HepG2 (cell line): ENCODE measurements at regions not wholly inside any gene's neighbourhood (a gene's known extent, or its start where the extent isn't known, plus 50 kb on each side); places are given as distances from the start of the nearest gene placed in this dataset.

Source experiments
- ATAC-seq: fragments of 200-7000 bp; cut with Tn5 transposase; 3 replicates; pipeline ENCODE4 v1.9.1; 2020; ENCODE audit warnings: mild to moderate bottlenecking, moderate library complexity
- BruUV-seq: library from RNA; stranded (reverse); fragments of 400-500 nt; replicated peaks from 2 replicates; lab custom pipeline; 2021; lab: Mats Ljungman, UMichigan
- CTCF ChIA-PET: fragments of 300-600 bp; formaldehyde crosslinking; extraction: SDS; loops from one replicate; lab custom pipeline; 2021; ENCODE audit warnings: low total read pairs, inconsistent platforms, low intra/inter-chr PET ratio; lab: Yijun Ruan, JAX
- POLR2A ChIA-PET: fragments of 350-600 bp; sonication (Branson Sonifier 250); formaldehyde crosslinking; loops from one replicate; lab custom pipeline; 2020; ENCODE audit warnings: antibody characterized with exemption, inconsistent platforms; lab: Yijun Ruan, JAX
- DNase-seq: peaks from one replicate; pipeline ENCODE4 v3.0.0-alpha.2; 2015; ENCODE audit warnings: low spot score
- FAIRE-seq: peaks from 3 replicates; lab custom pipeline; 2011; peaks lifted over from hg19 to GRCh38; lab: Jason Lieb, UNC
- H2AFZ ChIP-seq: one replicate; pipeline ENCODE4 v1.6.1; 2011; ENCODE audit warnings: low read length, inconsistent platforms
- H3K27ac ChIP-seq: fragments of 300-600 bp; 3 replicates; pipeline ENCODE4 v1.8.0; 2011; ENCODE audit warnings: mixed run types, mild to moderate bottlenecking, mixed read lengths, low read length, inconsistent platforms; ENCODE audit not compliant: insufficient read depth; ENCODE audit errors: extremely low read length
- H3K27me3 ChIP-seq, 2 experiments: fragments of 200-600 bp in 1 of 2; 2 replicates in 1 of 2; 3 replicates in 1 of 2; pipeline versions ENCODE4 v1.6.0 to v1.8.0; 2011; ENCODE audit warnings: low read length in 2 of 2, mild to moderate bottlenecking in 2 of 2, moderate library complexity in 2 of 2, inconsistent platforms in 1 of 2; ENCODE audit not compliant: insufficient read depth in 2 of 2, control insufficient read depth in 1 of 2
- H3K36me3 ChIP-seq, 2 experiments: fragments of 200-600 bp in 1 of 2; replicated peaks in 1 of 2; 2 replicates in 1 of 2; 3 replicates in 1 of 2; pipeline versions ENCODE4 v1.5.1 to v1.8.0; 2011; ENCODE audit warnings: low read length in 2 of 2, inconsistent platforms in 1 of 2; ENCODE audit not compliant: insufficient read depth in 2 of 2, control insufficient read depth in 1 of 2
- H3K4me1 ChIP-seq: 2 replicates; pipeline ENCODE4 v1.5.1; 2012; ENCODE audit warnings: low read length, inconsistent platforms; ENCODE audit not compliant: insufficient read depth
- H3K4me2 ChIP-seq: 2 replicates; pipeline ENCODE4 v1.6.0; 2011; ENCODE audit warnings: low read depth, low read length, inconsistent platforms
- H3K4me3 ChIP-seq, 3 experiments: fragments of 200-600 bp in 1 of 3; sonication (generic), shearing (Covaris generic) in 1 of 3; replicated peaks in 1 of 3; 2 replicates each; pipeline ENCODE4 v1.5.1; 2011 to 2016; ENCODE audit warnings: low read length in 3 of 3, inconsistent platforms in 2 of 3, low read depth in 2 of 3, mild to moderate bottlenecking in 2 of 3, control low read depth in 1 of 3, mixed read lengths in 1 of 3; ENCODE audit not compliant: insufficient read depth in 1 of 3
- H3K79me2 ChIP-seq: one replicate; pipeline ENCODE4 v1.6.1; 2011; ENCODE audit warnings: low read length, inconsistent platforms; ENCODE audit not compliant: insufficient read depth
- H3K9ac ChIP-seq: 2 replicates; pipeline ENCODE4 v1.6.0; 2011; ENCODE audit warnings: mild to moderate bottlenecking, low read depth, low read length, inconsistent platforms; ENCODE audit not compliant: insufficient read depth
- H3K9me3 ChIP-seq: 2 replicates; pipeline ENCODE4 v1.5.1; 2012; ENCODE audit warnings: mild to moderate bottlenecking, low read length
- H4K20me1 ChIP-seq: 2 replicates; pipeline ENCODE4 v1.6.0; 2011; ENCODE audit warnings: inconsistent platforms, mild to moderate bottlenecking, low read length, moderate library complexity; ENCODE audit not compliant: insufficient read depth
- ATF7 ChIP-seq, 2 experiments: fragments of 450-650 bp in 1 of 2; sonication (generic) in 1 of 2; formaldehyde crosslinking in 1 of 2; IDR thresholded peaks; 2 replicates each; pipeline versions ENCODE4 v1.4.0 to v1.6.1; 2016 to 2020; ENCODE audit warnings: antibody characterized with exemption in 1 of 2, mild to moderate bottlenecking in 1 of 2, missing genetic modification reagents in 1 of 2
- HMG20A ChIP-seq: IDR thresholded peaks from 2 replicates; pipeline ENCODE4 v1.6.1; 2016; ENCODE audit warnings: borderline replicate concordance
- IKZF1 ChIP-seq: fragments of 450-650 bp; IDR thresholded peaks from 2 replicates; pipeline ENCODE4 v1.7.1; 2016
- KLF9 ChIP-seq: IDR thresholded peaks from 2 replicates; pipeline ENCODE4 v1.6.1; 2016; ENCODE audit warnings: low read depth
- NFE2 ChIP-seq: sonication (generic); formaldehyde crosslinking; IDR thresholded peaks from 2 replicates; pipeline ENCODE4 v1.4.0; 2020; ENCODE audit warnings: missing genetic modification reagents
- NFRKB ChIP-seq: fragments of 450-650 bp; IDR thresholded peaks from 2 replicates; pipeline ENCODE4 v1.6.1; 2017
- PHB2 ChIP-seq: fragments of 450-650 bp; IDR thresholded peaks from 2 replicates; pipeline ENCODE4 v1.6.1; 2018; ENCODE audit not compliant: partially characterized antibody
- RXRA ChIP-seq: sonication (generic); formaldehyde crosslinking; IDR thresholded peaks from 2 replicates; pipeline ENCODE4 v1.5.1; 2020; ENCODE audit warnings: missing genetic modification reagents
- SP140L ChIP-seq: sonication (generic); formaldehyde crosslinking; IDR thresholded peaks from 2 replicates; pipeline ENCODE4 v1.4.0; 2020; ENCODE audit warnings: missing genetic modification reagents, borderline replicate concordance
- SPEN ChIP-seq: sonication (generic); formaldehyde crosslinking; IDR thresholded peaks from 2 replicates; pipeline ENCODE4 v1.5.1; 2020; ENCODE audit warnings: low read depth, mild to moderate bottlenecking, missing genetic modification reagents
- ZNF589 ChIP-seq: sonication (generic); formaldehyde crosslinking; conservative IDR thresholded peaks from 2 replicates; pipeline ENCODE4 v1.8.0; 2022; ENCODE audit warnings: mild to moderate bottlenecking, moderate library complexity, missing genetic modification reagents
- ZNF598 ChIP-seq: sonication (generic); formaldehyde crosslinking; IDR thresholded peaks from 2 replicates; pipeline ENCODE4 v1.5.1; 2020; ENCODE audit warnings: mild to moderate bottlenecking, missing genetic modification reagents, borderline replicate concordance
- ZNF75D ChIP-seq: sonication (generic); formaldehyde crosslinking; IDR thresholded peaks from 2 replicates; pipeline ENCODE4 v1.8.1; 2023; ENCODE audit warnings: missing genetic modification reagents, mild to moderate bottlenecking, borderline replicate concordance
- WGBS: methylation state at CpG from one replicate; pipeline ENCODE4 v1.1.6; 2017; ENCODE audit warnings: low lambda C conversion rate; 5-methylcytosine and 5-hydroxymethylcytosine counted together
- in situ Hi-C: cut with HindIII; loops from 2 replicates; pipeline ENCODE4 v1.10.0; 2017; ENCODE audit warnings: low pct_unique_long_range_greater_than_20kb; ENCODE audit not compliant: extremely low pct_ligation_motif_present
- intact Hi-C: fragments of 100-400 bp; cut with micrococcal nuclease; formaldehyde crosslinking; loops from one replicate; pipeline ENCODE4 v1.10.0; 2022; ENCODE audit not compliant: unreplicated experiment
- TF ChIP-seq, protein P1 (sequence below), 2 experiments: IDR thresholded peaks; 2 replicates each; pipeline ENCODE4 v1.6.1; 2011 to 2012; ENCODE audit warnings: low read length in 2 of 2, borderline replicate concordance in 1 of 2, low read depth in 1 of 2, mild to moderate bottlenecking in 1 of 2, moderate library complexity in 1 of 2
- TF ChIP-seq, protein P2 (sequence below): IDR thresholded peaks from 2 replicates; pipeline ENCODE4 v1.6.1; 2016
- TF ChIP-seq, protein P3 (sequence below): sonication (generic); formaldehyde crosslinking; IDR thresholded peaks from 2 replicates; pipeline ENCODE4 v1.4.0; 2020; ENCODE audit warnings: missing genetic modification reagents

DNA sequence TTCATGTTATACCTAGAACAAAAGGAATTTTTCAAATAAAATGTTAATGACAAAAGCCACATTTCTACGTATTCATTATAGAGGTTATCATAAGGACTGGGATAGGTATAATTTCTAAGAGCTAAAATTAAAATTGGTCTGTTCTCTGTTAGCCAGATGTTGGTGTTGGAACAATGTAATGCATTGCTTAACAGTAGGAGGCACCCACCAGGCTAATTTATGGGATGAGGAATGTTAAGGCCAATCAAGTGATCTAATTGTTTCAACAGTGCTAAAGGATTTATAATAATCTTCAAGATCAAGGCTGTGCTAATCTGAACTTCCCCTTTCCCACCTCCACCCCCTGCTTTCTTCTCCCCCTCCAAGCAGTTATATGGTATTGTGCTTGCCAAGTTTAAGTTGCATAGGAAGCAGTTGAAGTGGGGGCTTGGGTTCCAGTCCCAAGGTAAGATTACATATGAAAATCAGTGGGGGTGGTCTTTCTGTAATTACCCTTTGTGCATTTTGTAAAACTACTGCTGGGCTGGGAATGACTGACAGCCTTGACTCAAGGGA, 89.2 kb upstream of the BACH2 start:
- Histone ChIP-seq H3K4me2 (no peak overlapping the region), H3K27me3 (peaks cover 0 to 4% of the 10 kb centered on the region in 2 experiments; a peak in 2 of 5 replicates)
- no TSS peak for BruUV-seq

More for the DNA sequence above, 89.2 kb upstream of the BACH2 start:
- Histone ChIP-seq H3K9me3 (no peaks in the 10 kb centered on the region), H3K9ac (no peak overlapping the region), H3K4me1 (no peaks in the 10 kb centered on the region), H3K27ac (no peak overlapping the region), H3K79me2 (no peaks in the 10 kb centered on the region), H3K4me3 (no peak overlapping the region), H2AFZ (no peak overlapping the region), H4K20me1 (no peaks in the 10 kb centered on the region), H3K36me3 (no peaks in the 10 kb centered on the region)
- in situ Hi-C loops, result no loop called here
- intact Hi-C loops, result no loop called here
- ChIA-PET CTCF (no interaction called here), POLR2A (no interaction called here)
- 0% methylated on average over 1 of the region's 1 CpG for whole genome bisulfite sequencing
- FAIRE-seq (no peak), ATAC-seq (no peak), DNase-seq (no peak)
- TF ChIP-seq, protein P1, sequence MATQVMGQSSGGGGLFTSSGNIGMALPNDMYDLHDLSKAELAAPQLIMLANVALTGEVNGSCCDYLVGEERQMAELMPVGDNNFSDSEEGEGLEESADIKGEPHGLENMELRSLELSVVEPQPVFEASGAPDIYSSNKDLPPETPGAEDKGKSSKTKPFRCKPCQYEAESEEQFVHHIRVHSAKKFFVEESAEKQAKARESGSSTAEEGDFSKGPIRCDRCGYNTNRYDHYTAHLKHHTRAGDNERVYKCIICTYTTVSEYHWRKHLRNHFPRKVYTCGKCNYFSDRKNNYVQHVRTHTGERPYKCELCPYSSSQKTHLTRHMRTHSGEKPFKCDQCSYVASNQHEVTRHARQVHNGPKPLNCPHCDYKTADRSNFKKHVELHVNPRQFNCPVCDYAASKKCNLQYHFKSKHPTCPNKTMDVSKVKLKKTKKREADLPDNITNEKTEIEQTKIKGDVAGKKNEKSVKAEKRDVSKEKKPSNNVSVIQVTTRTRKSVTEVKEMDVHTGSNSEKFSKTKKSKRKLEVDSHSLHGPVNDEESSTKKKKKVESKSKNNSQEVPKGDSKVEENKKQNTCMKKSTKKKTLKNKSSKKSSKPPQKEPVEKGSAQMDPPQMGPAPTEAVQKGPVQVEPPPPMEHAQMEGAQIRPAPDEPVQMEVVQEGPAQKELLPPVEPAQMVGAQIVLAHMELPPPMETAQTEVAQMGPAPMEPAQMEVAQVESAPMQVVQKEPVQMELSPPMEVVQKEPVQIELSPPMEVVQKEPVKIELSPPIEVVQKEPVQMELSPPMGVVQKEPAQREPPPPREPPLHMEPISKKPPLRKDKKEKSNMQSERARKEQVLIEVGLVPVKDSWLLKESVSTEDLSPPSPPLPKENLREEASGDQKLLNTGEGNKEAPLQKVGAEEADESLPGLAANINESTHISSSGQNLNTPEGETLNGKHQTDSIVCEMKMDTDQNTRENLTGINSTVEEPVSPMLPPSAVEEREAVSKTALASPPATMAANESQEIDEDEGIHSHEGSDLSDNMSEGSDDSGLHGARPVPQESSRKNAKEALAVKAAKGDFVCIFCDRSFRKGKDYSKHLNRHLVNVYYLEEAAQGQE (IDR thresholded peaks at IDR 0.05; ENCODE audit: borderline replicate concordance in 1 of 2, low read depth in 1 of 2, low read length in 2 of 2), result no peak
- no peak for TF ChIP-seq ATF7 (IDR thresholded peaks at IDR 0.05)
- TF ChIP-seq ATF7 (CRISPR knock-in tag; IDR thresholded peaks at IDR 0.05), result no peak
- no peak for TF ChIP-seq ZNF589 (CRISPR knock-in tag)
- no peak for TF ChIP-seq RXRA (CRISPR knock-in tag)
- TF ChIP-seq, protein P2, sequence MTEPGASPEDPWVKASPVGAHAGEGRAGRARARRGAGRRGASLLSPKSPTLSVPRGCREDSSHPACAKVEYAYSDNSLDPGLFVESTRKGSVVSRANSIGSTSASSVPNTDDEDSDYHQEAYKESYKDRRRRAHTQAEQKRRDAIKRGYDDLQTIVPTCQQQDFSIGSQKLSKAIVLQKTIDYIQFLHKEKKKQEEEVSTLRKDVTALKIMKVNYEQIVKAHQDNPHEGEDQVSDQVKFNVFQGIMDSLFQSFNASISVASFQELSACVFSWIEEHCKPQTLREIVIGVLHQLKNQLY (CRISPR knock-in tag), result no peak
- TF ChIP-seq PHB2, result no peak
- TF ChIP-seq KLF9 (CRISPR knock-in tag), result no peak
- no peak for TF ChIP-seq ZNF75D
- TF ChIP-seq HMG20A, result no peak
- no peak for TF ChIP-seq IKZF1
- TF ChIP-seq SPEN, result no peak
- no peak for TF ChIP-seq NFE2
- no peak for TF ChIP-seq NFRKB
- TF ChIP-seq, protein P3, sequence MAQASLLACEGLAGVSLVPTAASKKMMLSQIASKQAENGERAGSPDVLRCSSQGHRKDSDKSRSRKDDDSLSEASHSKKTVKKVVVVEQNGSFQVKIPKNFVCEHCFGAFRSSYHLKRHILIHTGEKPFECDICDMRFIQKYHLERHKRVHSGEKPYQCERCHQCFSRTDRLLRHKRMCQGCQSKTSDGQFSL, result no peak
- no peak for TF ChIP-seq SP140L
- no peak for TF ChIP-seq ZNF598 (CRISPR knock-in tag)
